ENCODE measurements at regions not wholly inside any gene's neighbourhood (a gene's known extent, or its start where the extent isn't known, plus 50 kb on each side); places are given as distances from the start of the nearest gene placed in this dataset.

GRCh38 chr18:40864846-40865245 lies 1090.2 kb upstream of the PIK3C3 start:
- TF ChIP-seq CTCF (conservative IDR thresholded peaks at IDR 0.05 in 1 of 2, IDR thresholded peaks at IDR 0.05 in 1 of 2; ENCODE audit: extremely low read depth in 1 of 2, insufficient read depth in 1 of 2, low read depth in 1 of 2, low read length in 2 of 2) (no peak), EZH2 (IDR thresholded peaks at IDR 0.05; ENCODE audit: borderline replicate concordance, low read length) (no peak)
